Activated T-cell treated with anti-CD3 and anti-CD28 coated beads for 48 hours (primary cell): ENCODE measurements at regions not wholly inside any gene's neighbourhood (a gene's known extent, or its start where the extent isn't known, plus 50 kb on each side); places are given as distances from the start of the nearest gene placed in this dataset.
A peak's percentile ranks its signal among the peaks of the same experiment; 100 is the strongest.
"Not testable (repeated sequence)": the region's sequence is repeated elsewhere in the genome, so short reads cannot be mapped to it uniquely, and the experiment has no call there.

Experiments used
- DNase-seq: peaks from one replicate; pipeline ENCODE4 v3.0.0-alpha.2; 2020; ENCODE audit warnings: low read depth

DNA sequence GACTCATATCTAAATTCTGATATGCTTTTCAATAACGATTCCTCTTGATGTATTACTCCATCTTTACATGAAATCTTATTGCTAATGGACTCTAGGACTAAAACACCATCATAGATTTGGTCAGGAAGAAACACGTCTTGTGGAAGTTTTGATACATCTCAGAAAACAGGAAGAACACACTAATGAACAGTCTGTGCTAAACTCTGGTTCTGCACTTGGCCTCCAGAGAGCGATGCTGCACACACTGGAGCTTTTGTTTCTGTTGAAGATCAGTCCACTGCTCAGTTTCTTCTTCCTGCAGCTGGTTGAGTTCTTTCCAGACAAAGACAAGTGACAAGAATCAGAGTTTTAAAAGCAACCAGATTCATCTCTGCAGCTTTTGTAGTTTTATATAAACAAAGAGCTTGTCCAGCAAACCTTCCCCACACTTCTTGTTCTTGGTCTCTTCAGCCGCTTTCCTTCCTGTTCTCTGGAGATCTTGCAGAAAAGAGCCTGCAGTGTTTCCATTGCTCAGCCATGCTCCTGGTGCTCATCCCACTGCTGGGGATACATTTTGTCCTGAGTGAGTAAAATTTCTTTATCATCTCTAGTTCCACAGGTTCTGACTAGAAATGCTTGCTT, 229.1 kb upstream of the OR4E1 start:
- no peak for DNase-seq

GRCh38 chr14:21894898-21895194, 221.2 kb upstream of the OR4E1 start:
- DNase-seq, result not testable (repeated sequence)

GRCh38 chr14:21894003-21894897, 220.6 kb upstream of the OR4E1 start:
- peak; percentile 41 for DNase-seq

- no peak for DNase-seq
Measured at GRCh38 chr14:21891921-21892320, 218.3 kb upstream of the OR4E1 start.

DNA sequence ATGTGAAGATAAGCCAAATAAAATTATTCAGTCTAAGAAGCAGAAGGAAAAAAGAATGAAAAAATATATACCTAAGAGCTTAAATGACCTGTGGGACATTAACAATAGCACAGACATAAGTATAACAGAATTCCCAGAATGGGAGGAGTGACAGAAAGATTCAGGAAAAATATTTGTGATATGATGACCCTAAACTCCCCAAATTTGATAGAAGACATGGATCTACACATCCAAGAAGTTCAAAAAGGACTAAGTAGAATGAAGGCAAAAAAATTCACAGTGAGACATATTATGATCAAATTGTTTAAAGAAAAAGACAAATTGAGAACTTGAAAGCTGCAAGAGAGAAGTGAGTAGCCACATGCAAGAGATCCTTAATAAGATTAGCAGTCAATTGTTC, 211.4 kb upstream of the OR4E1 start:
- DNase-seq, result no peak

DNA sequence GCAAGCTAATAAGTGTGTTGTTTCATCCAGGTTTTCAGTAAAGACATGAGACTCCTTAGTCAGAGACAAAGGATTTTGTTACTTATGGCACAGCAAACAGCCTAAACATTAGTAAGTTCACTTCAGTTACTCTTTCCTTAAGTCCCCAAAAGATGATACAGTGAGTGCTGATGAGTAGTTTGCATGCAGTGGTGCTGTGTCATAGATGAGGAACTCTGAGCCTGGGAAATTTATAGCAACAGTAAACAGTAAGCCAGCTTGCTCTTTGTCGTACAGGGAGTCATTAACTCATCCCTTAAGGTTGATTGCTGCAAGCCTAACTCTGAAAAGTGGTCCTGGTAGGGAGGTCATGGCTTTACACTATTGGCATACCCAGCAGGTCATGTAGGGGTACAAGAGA, 208.6 kb upstream of the OR4E1 start:
- no peak for DNase-seq

- DNase-seq, result no peak
Measured at GRCh38 chr14:21880918-21881317, 207.3 kb upstream of the OR4E1 start.

DNA sequence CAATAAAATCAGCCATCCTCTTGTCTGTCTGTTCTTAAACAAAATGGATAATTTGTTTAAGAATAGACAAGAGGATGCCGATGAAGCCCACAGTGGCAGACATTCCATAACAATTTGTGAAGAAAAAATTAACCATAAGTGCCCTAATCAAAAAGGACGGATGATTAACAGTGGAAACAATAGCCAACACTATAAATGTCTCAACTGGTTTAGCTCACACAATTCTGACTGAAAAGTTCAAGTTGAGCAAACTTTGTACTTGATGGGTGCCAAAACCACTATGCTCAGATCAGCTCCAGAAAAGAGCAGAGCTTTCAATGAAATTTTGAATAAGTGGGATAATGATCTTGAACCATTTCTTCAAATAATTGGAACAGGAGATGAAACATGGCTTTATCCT, 202.2 kb upstream of the OR4E1 start:
- no peak for DNase-seq

DNA sequence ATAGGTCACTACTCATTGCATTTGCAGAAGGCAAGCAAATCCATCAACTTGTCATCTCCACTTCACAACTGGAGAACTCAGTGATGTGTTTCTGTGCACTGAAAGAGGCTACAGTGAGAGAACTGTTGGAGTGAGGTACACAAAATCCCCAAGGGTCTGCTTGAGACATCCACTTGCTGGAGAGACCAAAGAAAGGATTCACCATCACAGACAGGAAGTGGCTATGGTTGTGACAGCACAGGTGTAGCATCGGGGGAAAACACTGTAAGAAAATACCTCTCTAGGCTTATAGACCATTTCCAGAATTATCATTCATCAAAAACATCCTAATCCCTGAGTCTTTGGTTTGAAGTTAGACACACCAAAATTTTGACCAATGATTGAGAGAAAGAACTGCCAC, 201.3 kb upstream of the OR4E1 start:
- DNase-seq, result no peak

- no peak for DNase-seq
Measured at GRCh38 chr14:21874167-21874566, 200.5 kb upstream of the OR4E1 start.

DNA sequence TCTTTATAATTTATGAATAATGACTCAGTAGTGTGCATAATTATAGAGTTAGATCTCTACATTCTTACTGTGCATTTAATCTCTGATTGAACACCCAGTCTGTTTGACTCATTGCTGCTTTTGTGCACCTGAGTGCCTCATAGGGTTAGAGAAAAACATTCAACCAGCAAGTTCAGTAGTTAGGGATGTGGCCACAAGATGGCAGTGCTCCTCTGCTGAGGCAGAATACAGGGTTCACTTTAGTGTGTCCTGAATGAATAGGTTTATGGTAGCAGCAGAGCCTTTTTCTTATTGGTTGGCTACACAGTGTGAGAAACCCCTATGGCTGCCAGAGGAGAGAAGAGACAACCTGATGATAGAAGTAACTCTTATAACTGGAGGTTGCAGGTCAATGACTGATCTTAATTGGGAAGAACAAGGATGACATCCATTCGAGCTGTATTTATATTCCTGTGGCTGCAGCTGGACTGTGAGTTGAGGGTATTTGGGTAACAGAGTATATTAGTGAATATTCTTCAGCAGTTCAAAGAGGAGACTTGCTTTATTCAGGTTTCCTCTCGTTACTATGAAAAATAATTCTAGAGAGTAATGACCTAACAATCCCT, 194.9 kb upstream of the OR4E1 start:
- DNase-seq, result peak; percentile 73

GRCh38 chr14:21867541-21867940, 193.9 kb upstream of the OR4E1 start:
- no peak for DNase-seq

DNA sequence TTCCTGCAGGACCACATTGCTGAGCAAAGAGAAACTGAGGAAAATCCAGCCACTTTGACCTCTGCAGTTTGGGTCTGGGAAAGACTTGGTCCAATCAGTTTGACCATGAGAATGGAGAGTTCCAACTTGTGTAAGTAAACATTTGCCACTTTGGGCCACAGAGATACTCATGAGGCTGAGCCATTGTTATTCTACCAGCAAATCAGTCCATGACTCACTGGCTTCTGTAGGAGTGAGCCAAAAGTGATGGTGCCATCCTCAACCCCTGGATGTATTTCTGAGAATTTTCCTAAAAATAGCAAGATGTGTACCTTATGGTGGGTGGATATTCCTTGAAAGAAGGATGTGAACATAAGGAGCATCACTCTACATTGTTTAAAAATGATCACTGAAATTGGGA, 192.9 kb upstream of the OR4E1 start:
- no peak for DNase-seq

GRCh38 chr14:21863289-21863688, 189.7 kb upstream of the OR4E1 start:
- DNase-seq, result no peak

- DNase-seq, result no peak
Measured at GRCh38 chr14:21861153-21861552, 187.5 kb upstream of the OR4E1 start.

- no peak for DNase-seq
Measured at GRCh38 chr14:21860172-21860571, 186.6 kb upstream of the OR4E1 start.

GRCh38 chr14:21852775-21853174, 179.2 kb upstream of the OR4E1 start:
- DNase-seq, result no peak

DNA sequence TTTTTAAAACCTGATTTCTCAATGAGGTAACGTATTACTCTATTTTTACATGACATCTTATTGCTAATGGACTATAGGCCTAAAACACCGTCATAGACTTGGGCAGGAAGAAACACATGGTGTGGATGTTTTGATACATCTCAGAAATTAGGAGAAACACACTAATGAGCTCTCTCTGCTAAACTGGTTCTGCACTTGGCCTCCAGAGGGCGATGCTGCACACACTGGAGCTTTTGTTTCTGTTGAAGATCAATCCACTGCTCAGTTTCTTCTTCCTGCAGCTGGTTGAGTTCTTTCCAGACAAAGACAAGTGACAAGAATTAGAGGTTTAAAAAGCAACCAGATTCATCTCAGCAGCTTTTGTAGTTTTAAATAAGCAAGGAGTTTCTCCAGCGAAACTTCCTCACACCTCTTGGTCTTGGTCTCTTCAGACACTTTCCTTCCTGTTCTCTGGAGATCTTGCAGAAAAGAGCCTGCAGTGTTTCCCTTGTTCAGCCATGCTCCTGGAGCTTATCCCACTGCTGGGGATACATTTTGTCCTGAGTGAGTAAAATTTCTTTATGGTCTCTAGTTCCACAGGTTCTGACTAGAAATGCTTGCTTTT, 178.5 kb upstream of the OR4E1 start:
- DNase-seq, result peak; percentile 59

- DNase-seq, result not testable (repeated sequence)
Measured at GRCh38 chr14:21846902-21847301, 173.3 kb upstream of the OR4E1 start.

DNA sequence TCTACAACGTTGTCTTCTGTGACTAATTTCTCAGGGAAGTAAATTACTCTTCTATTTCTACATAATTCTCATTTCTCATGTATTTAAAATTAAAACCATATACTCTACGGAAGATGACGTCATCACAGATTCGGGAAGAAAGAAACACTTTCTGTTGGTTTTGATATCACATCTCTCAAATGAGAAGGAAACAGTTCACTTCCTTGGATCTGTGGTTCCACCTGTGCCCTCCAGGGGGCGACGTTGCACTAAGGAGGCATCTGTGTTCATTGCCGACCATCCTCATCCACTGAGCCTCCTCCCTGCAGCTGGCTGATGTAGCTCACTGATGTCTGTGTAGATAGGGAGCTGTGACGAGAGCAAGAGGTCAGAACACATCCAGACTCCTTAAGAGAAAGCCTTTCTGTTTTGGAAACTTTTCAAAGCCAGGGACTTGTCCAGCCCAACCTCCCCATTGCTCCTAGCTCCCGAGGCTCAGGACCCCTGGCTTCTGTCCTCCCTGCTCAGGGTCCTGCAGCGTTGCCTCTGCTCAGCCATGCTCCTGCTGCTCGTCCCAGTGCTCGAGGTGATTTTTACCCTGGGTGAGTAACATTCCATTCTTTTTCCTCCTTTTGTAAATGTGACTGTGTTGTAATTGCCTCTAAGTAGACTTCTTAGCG, 172.7 kb upstream of the OR4E1 start:
- DNase-seq, result peak; percentile 58

- no peak for DNase-seq
Measured at GRCh38 chr14:21840765-21841164, 167.1 kb upstream of the OR4E1 start.

GRCh38 chr14:21833836-21834235, 160.2 kb upstream of the OR4E1 start:
- no peak for DNase-seq
